ENCODE measurements at regions not wholly inside any gene's neighbourhood (a gene's known extent, or its start where the extent isn't known, plus 50 kb on each side); places are given as distances from the start of the nearest gene placed in this dataset.

- TF ChIP-seq CTCF (IDR thresholded peaks at IDR 0.05; ENCODE audit: poor library complexity, severe bottlenecking): no peak
- no peak for TF ChIP-seq TAF1 (IDR thresholded peaks at IDR 0.05; ENCODE audit: low read depth)
Observed at GRCh38 chr5:168011096-168011495, 280.3 kb upstream of the WWC1 start.
